ENCODE measurements at regions not wholly inside any gene's neighbourhood (a gene's known extent, or its start where the extent isn't known, plus 50 kb on each side); places are given as distances from the start of the nearest gene placed in this dataset.

DNA sequence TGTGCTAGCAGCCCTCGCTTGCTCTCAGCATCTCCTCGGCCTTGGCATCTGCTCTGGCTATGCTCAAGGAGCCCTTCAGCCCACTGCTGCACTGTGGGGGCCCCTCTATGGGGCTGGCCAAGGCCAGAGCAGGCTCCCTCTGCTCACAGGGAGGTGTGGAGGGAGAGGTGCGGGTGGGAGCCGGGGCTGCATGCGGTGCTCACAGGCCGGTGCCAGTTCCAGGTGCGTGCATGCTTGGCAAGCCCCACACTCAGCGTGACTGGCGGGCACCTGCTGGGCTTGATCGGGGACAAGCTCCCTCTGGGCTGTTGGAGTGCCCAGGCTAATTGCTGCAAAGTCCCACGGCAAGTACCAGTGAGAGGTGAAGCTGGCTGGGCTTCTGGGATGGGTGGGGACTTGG lies 170.5 kb downstream of the TRIM36 start:
- in situ Hi-C loops (cut with MboI; ENCODE audit: low pct_unique_long_range_greater_than_20kb, low sequenced_read_pairs, unreplicated experiment) = no loop called here
- no peak for DNase-seq (ENCODE audit: low spot score)
- TF ChIP-seq, protein P1, sequence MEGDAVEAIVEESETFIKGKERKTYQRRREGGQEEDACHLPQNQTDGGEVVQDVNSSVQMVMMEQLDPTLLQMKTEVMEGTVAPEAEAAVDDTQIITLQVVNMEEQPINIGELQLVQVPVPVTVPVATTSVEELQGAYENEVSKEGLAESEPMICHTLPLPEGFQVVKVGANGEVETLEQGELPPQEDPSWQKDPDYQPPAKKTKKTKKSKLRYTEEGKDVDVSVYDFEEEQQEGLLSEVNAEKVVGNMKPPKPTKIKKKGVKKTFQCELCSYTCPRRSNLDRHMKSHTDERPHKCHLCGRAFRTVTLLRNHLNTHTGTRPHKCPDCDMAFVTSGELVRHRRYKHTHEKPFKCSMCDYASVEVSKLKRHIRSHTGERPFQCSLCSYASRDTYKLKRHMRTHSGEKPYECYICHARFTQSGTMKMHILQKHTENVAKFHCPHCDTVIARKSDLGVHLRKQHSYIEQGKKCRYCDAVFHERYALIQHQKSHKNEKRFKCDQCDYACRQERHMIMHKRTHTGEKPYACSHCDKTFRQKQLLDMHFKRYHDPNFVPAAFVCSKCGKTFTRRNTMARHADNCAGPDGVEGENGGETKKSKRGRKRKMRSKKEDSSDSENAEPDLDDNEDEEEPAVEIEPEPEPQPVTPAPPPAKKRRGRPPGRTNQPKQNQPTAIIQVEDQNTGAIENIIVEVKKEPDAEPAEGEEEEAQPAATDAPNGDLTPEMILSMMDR (IDR thresholded peaks at IDR 0.05; ENCODE audit: extremely low read depth, insufficient read depth, missing control alignments) = no peak

DNA sequence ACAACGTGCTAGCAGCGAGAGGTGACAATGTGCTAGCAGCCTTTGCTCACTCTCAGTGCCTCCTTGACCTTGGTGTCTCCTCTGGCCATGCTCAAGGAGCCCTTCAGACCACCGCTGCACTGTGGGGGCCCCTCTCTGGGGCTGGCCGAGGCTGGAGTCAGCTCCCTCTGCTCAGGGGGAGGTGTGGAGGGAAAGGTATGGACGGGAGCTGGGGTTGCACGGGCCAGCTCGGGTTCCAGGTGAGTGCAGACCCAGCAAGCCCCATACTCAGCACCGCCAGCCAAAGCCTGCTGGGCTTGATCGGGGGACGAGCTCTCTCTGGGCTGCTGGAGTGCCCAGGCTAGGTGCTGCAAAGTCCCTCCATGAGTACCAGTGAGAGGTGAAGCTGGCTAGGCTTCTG lies 180.2 kb downstream of the TRIM36 start:
- DNase-seq (ENCODE audit: low spot score) = no peak
- in situ Hi-C loops (cut with MboI; ENCODE audit: low pct_unique_long_range_greater_than_20kb, low sequenced_read_pairs, unreplicated experiment) = no loop called here
- TF ChIP-seq, protein P1 (IDR thresholded peaks at IDR 0.05; ENCODE audit: extremely low read depth, insufficient read depth, missing control alignments) = no peak

DNA sequence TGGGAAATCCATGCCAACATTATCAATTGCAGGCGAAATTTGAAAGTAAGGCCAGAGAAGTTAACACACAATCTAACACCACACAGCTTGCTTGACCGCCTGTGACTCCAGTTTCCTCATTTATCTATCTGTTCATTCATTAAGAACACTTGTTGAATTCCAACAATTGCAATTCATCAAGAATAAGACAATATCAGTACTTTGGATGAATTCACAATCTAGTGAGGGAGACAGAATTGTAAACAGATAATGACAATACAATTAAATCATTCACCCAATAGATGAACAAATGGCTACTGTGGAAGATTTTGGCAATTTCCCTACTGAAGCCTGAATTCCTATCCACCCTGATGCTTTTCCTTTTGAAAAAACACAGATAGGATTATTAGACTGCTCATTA lies 181.6 kb downstream of the TRIM36 start:
- in situ Hi-C loops (cut with MboI; ENCODE audit: low pct_unique_long_range_greater_than_20kb, low sequenced_read_pairs, unreplicated experiment) = no loop called here
- no peak for DNase-seq (ENCODE audit: low spot score)
- TF ChIP-seq, protein P1 (IDR thresholded peaks at IDR 0.05; ENCODE audit: extremely low read depth, insufficient read depth, missing control alignments) = no peak

DNA sequence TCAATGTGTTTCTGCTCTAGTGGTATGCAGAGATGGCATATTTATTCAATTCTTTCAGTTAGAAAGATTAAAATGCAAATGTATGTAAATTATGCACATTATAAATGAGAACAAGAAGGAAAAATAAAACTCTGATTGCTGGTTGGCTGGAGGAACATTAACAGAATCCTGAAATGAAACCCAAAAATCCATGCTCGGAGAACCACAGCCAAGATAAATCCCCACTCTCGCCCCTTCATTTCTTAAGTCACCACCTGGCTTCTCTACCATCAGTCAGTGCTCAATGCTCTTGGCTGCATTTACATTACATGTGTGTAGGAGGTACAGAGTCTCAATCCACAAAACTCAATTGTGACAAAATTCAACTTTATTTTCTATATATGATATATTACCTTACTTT lies 184.9 kb downstream of the TRIM36 start:
- TF ChIP-seq, protein P1 (IDR thresholded peaks at IDR 0.05; ENCODE audit: extremely low read depth, insufficient read depth, missing control alignments) = no peak
- in situ Hi-C loops (cut with MboI; ENCODE audit: low pct_unique_long_range_greater_than_20kb, low sequenced_read_pairs, unreplicated experiment) = no loop called here
- DNase-seq (ENCODE audit: low spot score) = no peak

DNA sequence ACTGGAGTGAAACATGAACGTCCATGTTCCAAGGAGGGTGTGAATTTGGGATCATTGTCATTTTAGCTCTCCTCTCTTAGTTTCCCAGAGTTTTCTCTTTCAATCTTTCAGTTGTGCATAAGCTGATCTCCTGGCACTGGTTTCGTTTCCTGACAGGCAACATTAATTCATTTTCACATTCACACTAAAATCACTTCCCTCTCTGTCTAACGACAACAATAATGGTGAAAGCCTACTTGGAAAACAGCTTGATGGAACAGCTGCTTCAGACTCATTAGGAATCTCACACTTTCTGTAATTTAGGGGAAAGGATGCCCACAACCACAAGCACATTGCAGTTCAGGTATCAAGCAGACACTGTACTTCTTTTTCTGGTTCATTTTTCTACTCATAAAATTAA lies 188.6 kb downstream of the TRIM36 start:
- in situ Hi-C loops (cut with MboI; ENCODE audit: low pct_unique_long_range_greater_than_20kb, low sequenced_read_pairs, unreplicated experiment) = no loop called here
- no peak for DNase-seq (ENCODE audit: low spot score)
- TF ChIP-seq, protein P1 (IDR thresholded peaks at IDR 0.05; ENCODE audit: extremely low read depth, insufficient read depth, missing control alignments) = no peak

DNA sequence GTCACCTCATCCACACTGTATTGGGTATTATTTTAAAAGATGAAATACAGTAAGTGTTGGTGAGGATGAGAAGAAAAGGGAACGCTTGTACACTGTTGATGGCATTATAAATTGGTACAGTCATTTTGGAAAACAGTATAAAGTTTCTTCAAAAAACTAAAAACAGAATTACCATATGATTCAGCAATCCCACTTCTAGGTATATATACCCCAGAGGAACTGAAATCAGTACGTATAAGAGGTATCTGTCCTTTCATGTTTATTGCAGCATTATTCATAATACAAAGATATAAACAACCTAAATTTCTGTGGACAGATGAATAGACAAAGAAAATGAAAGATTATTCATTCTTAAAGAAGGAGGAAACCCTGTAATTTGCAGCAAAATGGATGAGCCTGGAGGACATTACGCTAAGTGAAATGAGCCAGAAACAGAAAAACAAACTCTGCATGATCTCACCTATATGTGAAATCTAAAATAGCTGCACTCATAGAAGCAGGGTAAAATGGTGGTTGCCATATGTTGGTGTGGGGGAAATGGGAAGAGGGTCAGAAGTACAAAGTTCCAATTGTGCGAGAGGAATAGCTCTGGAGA lies 191.6 kb downstream of the TRIM36 start:
- TF ChIP-seq, protein P1 (IDR thresholded peaks at IDR 0.05; ENCODE audit: extremely low read depth, insufficient read depth, missing control alignments) = no peak
- in situ Hi-C loops (cut with MboI; ENCODE audit: low pct_unique_long_range_greater_than_20kb, low sequenced_read_pairs, unreplicated experiment) = no loop called here
- DNase-seq (ENCODE audit: low spot score) = no peak

DNA sequence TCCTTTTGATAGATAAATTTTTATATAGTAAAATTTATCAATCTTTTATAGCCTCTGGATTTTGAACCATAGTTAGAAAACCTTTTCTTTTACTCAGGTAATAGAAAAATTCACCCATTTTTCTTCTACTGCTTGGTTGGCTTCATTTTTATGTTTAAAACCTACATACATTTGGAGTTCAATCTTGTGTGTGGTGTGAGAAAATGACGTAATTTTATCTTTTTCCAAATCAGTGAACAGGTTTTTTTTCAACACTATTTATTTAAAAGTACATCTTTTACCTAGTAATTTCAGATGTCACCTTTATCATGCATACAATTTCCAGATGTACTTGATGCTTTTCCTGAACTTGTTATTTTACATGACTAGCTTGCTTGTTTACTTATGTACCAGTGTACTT lies 200.2 kb downstream of the TRIM36 start:
- in situ Hi-C loops (cut with MboI; ENCODE audit: low pct_unique_long_range_greater_than_20kb, low sequenced_read_pairs, unreplicated experiment) = no loop called here
- DNase-seq (ENCODE audit: low spot score) = no peak
- TF ChIP-seq, protein P1 (IDR thresholded peaks at IDR 0.05; ENCODE audit: extremely low read depth, insufficient read depth, missing control alignments) = no peak
